Omental fat pad (tissue), 3 donors: ENCODE measurements at regions not wholly inside any gene's neighbourhood (a gene's known extent, or its start where the extent isn't known, plus 50 kb on each side); places are given as distances from the start of the nearest gene placed in this dataset.
"Not testable (repeated sequence)": the region's sequence is repeated elsewhere in the genome, so short reads cannot be mapped to it uniquely, and the experiment has no call there.

Experiments used
- ATAC-seq: fragments of 150-250 bp; one replicate; pipeline ENCODE4 v1.9.1; 2016; ENCODE audit warnings: mild to moderate bottlenecking, moderate library complexity; ENCODE audit not compliant: low FRiP score
- DNase-seq: peaks from one replicate; pipeline ENCODE4 v3.0.0-alpha.2; 2019; ENCODE audit warnings: low spot score
- CTCF ChIP-seq, 3 donors: fragments of 450-650 bp; IDR thresholded peaks; one replicate each; pipeline ENCODE4 v1.5.1; 2016 to 2017; ENCODE audit warnings: antibody characterized with exemption in 3 of 3, mild to moderate bottlenecking in 3 of 3, moderate library complexity in 2 of 3

DNA sequence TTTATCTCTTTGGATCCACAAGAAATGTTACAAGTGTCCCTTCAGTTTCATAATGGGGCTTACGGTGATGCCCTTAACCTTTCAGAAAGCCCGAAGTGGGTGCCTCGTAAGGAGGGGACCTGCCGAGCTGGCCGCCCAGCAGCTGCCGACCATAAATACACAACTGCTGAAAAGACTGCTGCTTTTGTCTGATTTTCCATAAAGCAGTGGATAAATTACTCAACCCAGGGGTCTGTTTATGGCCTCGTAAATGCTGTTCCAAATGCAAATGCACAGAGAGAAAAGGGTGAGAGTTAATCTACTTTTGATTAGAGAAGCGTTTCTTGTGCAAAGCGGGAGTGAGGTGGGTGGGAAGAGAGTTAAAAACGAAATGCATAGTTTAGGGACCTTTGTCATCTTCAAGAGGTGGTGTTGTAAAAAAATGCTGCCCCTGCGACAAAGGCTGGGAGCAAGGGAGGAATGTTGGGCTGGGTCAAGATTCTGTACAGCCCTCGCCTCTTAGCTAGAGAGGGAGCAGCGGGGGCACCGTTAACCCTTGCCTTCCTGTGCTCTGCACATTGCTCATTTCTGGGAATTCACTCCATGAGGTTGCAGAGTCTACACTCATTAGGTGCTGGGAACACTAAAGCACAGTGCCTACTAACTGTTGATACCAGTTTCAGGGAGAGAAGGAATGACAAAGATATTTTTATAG, 112.0 kb upstream of the MTHFD1L start:
- TF ChIP-seq CTCF (IDR thresholded peaks at IDR 0.05) = no peak
- ATAC-seq (no peak), DNase-seq (no peak)

DNA sequence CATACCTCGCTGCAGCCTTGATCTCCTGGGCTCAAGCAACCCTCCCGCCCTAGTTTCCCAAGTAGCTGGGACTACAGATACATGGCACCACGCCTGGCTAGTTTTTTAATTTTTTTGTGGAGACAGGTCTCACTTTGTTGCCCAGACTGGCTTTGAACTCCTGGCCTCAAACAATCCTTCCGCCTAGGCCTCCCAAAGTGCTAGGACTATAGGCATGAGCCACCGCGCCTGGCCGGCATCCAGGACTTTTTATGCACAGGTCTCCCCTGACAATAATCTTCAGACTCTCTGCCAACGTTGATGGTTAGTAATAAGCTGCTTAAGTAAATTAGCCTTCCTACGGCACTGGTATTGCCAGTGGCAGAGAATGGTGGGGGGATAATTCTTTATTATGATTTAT, 110.5 kb upstream of the MTHFD1L start:
- no peak for TF ChIP-seq CTCF (IDR thresholded peaks at IDR 0.05)
- ATAC-seq (no peak), DNase-seq (no peak)

- DNase-seq (no peak), ATAC-seq (no peak)
- no peak for TF ChIP-seq CTCF (IDR thresholded peaks at IDR 0.05)
These were observed 110.0 kb upstream of the MTHFD1L start for GRCh38 chr6:150755524-150755923.

GRCh38 chr6:150756173-150756572, 109.3 kb upstream of the MTHFD1L start:
- DNase-seq (no peak), ATAC-seq (no peak)
- TF ChIP-seq CTCF (IDR thresholded peaks at IDR 0.05) = no peak

DNA sequence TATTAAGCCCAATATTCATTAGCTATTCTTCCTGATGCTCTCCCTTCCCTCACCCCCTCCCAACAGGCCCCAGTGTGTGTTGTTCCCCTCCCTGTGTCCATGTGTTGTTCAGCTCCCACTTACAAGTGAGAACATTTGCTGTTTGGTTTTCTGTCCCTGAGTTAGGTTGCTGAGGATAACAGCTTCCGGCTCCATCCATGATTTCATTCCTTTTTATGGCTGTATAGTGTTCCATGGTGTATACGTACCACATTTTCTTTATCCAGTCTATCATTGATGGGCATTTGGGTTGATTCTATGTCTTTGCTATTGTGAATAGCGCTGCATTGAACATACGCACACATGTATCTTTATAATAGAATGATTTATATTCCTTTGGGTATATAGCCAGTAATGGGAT, 107.7 kb upstream of the MTHFD1L start:
- not testable (repeated sequence) for ATAC-seq, DNase-seq

DNA sequence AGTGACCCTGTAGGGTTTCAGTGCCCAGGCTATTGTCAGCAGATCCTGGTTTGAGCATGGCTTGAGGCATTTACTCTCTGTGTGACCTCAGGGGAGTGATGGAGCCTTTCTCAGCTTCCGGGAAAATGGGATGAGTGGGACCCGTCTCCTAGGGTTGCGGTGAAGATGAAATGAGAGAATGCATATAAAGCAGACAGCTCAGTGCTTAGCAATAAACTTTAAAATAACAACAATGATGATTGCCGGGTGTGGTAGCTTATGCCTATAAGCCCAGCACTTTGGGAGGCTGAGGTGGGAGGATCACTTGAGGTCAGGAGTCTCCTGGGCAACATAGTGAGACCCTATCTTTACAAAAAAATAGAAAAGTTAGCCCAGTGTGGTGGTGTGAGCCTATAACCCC, 106.0 kb upstream of the MTHFD1L start:
- DNase-seq (no peak), ATAC-seq (no peak)
- TF ChIP-seq CTCF (IDR thresholded peaks at IDR 0.05) = no peak

GRCh38 chr6:150761771-150762170, 103.7 kb upstream of the MTHFD1L start:
- DNase-seq (no peak), ATAC-seq (no peak)
- TF ChIP-seq CTCF (IDR thresholded peaks at IDR 0.05) = no peak
